GM19035 (cell line): ENCODE measurements at regions not wholly inside any gene's neighbourhood (a gene's known extent, or its start where the extent isn't known, plus 50 kb on each side); places are given as distances from the start of the nearest gene placed in this dataset.
"Not testable (repeated sequence)": the region's sequence is repeated elsewhere in the genome, so short reads cannot be mapped to it uniquely, and the experiment has no call there.

Experiments used
- ATAC-seq: cut with Tn5 transposase; IDR thresholded peaks from one replicate; pipeline ENCODE4 v1.9.1; 2021; ENCODE audit not compliant: unreplicated experiment

DNA sequence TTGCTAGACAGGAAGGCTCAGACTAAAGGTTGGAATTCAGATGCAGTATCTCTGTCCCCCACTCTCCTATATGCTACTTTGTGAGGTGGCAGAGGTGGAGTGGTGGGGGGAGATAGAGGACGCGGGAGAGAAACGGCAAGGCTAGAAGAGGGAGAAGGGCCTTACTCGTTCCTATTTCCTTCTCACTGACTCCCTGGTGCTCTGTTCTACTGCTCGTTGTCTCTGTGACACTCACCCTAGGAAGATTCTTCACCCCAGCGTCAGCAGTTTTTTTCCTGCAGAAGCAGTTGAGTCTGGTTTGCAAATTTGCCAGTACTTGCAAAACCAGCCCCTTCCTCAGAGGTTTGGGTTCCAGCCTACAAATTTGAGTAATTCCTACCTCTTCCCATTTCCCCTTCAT is 801.1 kb upstream of the SLC35B3 start:
- no peak for ATAC-seq

DNA sequence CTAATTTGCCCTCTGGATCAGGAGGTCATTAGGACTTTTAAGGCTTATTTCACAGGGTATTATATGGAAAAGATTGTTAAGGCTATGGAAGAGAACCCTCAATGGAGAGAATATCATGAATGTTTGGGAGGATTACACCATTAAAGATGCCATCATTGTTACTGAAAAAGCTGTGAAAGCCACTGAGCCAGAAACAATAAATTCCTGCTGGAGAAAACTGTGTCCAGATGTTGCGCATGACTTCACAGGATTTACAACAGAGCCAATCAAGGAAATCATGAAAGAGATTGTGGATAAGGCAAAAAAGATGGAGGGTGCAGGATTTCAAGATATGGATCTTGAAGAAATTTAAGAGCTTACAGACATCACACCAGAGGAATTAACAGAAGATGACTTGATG is 798.3 kb upstream of the SLC35B3 start:
- no peak for ATAC-seq

DNA sequence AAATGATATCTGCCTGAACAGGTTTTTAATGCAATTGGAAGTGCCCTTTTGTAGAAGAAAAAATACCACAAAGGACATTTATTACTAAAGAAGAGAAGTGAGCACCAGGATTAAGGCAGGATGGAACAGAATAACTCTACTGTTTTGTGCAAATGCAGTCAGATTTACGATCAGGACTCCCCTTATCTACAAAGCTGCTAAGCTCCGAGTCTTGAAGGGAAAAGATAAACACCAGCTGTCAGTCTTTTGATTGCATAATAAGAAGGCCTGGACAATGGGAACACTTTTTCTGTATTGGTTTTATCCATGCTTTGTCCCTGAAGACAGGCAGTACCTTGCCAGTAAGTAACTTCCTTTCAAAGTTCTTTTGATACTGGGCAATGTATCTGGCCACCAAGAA is 797.9 kb upstream of the SLC35B3 start:
- no peak for ATAC-seq

DNA sequence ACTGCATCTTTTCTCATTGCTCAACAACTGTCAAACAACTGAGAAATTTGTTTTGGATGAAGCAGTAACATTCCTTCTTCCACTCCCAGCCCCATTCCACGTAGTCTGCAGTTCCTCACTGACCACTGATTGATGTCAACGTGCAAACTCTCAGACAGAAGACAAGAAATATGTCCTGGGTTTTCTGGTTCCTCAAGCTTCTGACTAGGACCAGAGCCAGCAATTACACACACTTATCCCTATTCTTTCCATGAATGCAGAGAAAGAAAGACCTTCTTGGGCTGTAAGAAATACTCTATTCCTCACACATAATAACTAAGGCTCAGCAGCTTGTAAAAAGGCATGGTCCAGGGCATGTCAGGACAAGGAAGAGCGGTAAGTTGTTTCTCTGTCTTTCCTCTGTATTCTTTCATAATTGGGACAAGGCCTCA is 790.1 kb upstream of the SLC35B3 start:
- ATAC-seq, result no peak

DNA sequence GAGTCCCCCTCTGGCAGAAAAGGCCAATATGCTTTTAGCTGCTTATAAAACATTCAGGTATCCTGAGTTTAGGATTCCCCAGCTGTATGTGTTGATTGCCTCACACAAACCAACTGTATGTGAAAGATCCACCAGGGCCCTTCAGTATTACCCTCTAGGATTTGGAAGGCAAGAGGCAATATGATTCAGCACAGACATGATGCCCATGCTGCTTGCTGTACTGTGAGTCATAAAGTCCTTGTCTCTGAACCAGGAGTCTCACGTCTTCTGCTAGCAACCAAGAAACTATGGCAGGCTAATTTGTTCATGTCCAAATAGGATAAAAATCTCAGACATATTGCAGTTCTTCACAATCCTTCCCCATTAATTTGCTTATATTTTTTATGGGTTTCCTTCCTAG is 789.2 kb upstream of the SLC35B3 start:
- ATAC-seq, result no peak

DNA sequence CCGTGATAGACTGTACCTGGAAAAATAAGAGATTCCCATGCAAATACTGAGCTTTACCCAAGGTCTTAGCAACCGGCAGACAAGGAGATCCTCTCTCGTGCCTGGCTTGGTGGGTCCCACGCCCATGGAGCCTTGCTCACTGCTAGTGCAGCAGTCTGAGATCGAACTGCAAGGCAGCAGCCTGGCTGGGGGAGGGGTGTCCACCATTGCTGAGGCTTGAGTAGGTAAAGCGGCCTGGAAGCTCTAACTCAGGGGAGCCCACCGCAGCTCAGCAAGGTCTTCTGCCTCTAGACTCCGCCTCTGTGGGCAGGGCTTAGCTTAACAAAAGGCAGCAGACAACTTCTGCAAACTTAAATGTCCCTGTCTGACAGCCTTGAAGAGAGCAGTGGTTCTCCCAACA is 778.4 kb upstream of the SLC35B3 start:
- not testable (repeated sequence) for ATAC-seq

DNA sequence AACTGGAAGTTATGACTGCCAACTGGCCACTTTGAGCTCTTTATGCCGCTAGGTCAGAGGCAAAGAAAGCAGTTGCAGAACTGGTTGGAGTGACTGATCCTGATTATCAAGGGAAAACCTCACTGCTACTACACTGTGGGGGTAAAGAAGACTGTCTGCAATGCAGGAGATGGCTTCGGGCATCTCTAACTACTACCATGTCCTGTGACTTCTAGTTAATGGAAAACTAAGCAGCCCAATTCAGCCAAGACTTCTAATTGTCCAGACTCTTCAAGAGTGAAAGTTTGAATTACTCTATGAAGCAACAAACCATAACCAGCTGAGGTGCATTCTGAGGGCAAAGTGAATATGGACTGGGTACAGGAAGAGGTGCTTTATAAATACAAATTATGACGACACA is 773.6 kb upstream of the SLC35B3 start:
- no peak for ATAC-seq

DNA sequence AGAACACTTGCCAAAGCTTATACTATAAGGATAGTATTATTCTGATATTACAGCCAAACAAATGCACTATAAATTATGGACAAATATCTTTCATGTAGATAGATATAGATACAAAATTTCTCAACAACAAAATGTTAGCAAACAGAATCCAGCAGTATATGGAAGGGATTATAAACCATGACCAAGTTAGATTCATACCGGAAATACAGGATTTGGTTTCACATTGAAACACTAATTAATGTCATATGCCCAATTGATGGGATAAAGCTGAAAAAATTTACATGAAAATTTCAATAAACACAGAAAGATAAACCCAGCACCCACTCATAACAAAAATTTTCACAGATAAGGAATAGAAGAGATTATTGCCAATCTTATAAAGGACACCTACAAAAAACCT is 770.3 kb upstream of the SLC35B3 start:
- no peak for ATAC-seq

DNA sequence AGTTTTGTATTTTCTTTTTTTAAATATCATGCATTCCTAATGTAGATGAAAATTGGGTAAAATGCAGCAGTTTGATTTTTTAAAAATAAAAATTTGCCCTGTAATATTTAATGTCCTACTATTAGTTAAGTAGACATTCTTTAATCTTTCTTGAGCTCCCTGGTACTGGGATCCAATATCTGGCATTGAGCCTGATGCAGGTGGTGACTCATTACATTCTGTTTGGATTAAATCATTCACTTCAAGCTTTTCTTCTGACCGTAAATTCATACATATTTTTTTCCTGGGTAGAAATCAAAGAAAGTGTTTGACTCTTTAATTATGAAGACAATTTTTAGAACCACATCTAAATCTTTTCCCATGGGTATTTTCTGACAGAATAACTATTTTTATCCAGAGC is 768.8 kb upstream of the SLC35B3 start:
- ATAC-seq, result no peak

DNA sequence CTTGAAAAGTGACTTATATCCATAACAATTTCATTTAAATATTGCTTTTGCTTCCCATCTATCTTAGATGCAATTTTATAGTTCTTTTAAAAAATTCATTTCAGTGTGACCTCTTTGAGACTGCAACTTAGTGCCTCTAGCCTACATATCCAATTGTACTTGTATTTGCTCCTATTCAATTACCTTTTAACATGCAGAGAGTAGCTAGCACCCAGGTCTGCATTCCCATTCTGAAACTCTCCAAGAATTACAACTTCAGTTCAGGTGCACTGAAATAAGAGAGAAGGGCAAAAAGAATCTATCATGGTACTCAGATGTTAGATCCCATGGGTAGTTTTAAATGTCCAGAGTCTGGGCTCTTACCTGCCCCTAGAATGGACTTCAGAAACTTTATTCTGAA is 765.4 kb upstream of the SLC35B3 start:
- no peak for ATAC-seq

DNA sequence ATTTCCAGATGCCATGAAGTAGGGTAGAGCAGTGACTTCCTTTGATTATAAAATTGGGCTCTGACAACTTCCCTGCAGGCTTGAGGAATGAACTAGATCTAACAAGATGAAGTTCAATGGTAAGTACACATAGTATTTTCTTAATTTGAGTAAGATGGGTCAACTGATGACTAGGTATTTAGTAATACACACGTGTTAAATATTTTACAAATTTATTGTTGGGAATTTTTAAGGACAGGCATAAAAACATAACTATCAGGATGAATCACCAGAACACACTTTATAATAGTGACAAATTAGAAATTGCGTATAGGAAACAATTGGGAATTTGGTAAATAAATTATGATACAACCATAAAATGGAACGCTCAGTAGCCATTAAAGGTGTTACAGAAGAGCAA is 762.4 kb upstream of the SLC35B3 start:
- ATAC-seq, result no peak

DNA sequence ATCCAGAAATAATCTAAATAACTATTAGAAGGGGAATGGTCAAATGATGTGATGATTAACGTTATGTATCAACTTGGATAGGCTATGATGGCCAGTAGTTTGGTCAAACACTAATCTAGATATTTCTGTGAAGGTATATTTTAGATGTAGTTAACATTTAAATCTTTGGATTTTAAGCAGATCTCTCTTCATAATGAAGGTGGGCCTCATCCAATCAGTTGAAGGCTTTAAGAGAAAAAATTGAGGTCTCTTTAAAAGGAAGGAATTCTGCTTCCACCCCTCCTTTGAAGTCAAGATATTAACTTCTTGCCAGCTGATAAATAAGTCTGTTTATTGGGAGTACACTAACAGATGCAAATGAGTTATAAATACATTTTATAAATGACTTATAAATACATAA is 760.0 kb upstream of the SLC35B3 start:
- ATAC-seq, result no peak

DNA sequence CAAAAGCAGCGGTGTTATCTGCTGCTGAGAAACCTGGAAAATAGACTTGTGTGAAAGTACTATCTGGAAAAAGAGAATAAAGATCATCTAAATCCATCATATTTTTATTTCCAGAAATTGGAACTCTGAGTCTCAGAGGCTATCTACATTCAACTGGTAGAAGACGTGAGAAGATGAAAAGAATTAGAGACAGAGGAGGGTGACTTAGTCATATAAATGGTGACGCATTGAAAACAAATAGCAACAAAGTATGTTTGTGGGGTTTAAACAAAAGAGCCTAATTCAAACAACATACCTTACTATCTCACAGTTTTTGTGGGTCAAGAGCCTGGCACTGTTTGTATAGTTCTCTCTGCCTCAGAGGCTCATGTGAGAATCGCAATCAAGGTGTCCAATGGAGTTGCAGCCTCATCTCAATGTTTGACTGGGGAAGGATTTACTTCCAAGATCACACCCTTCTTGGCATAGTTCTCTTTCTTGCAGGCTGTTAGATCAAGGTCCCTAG is 757.1 kb upstream of the SLC35B3 start:
- no peak for ATAC-seq

DNA sequence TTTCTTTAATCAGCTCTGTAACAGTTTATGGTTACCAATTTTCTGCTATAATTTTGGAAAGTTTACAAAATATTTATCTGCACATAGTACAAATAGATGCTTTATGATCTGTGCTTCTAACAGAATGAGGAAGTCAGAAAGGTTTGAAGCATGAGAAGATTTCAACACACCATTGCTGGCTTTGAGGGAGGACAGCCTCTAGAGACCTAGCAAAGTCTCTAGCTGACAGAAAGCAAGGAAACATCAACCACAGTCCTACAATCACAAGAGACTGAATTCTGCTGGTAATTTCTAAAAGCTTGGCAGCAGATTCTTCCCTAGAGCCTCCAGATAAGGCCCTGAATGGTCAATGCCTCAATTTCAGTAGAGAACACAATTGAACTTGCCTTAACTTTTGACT is 750.8 kb upstream of the SLC35B3 start:
- ATAC-seq, result no peak

DNA sequence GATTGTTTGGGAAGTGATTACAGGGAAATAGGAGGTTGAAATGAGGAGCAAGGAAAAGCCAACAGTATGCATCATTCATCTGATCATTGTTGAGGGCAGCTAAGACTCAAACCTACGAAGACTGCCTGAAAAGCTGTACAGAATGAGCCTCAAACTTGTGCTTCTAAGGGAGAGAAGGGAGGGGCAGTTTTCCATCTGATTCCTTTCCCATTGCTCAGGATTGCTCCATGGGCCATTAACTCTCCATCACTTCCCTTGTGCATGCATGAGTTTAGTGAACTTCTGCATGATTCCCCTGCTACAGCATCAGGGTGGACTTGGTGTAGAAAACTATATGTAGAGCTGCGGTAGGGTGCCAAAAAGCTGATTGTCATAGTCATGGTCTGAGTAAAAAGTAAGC is 742.7 kb upstream of the SLC35B3 start:
- no peak for ATAC-seq

DNA sequence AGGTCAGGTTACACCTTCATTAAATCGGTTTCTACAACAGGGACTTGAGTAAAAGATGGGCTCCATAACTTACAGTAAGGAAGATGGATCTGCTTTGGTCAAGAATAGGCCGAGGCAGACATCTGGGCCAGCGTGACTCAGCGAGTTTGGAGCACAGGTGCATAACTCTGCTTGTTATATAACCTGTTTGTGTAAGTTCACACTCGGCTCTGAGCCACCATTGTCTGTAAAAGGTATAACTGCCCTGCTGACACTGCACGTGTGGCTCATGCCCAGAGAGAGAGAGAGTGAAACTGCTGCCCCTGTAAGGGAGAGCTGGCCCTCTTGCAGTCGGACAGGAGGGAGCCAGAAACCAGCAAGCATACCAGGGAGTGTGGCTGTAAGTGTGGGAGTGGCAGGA is 737.9 kb upstream of the SLC35B3 start:
- no peak for ATAC-seq

DNA sequence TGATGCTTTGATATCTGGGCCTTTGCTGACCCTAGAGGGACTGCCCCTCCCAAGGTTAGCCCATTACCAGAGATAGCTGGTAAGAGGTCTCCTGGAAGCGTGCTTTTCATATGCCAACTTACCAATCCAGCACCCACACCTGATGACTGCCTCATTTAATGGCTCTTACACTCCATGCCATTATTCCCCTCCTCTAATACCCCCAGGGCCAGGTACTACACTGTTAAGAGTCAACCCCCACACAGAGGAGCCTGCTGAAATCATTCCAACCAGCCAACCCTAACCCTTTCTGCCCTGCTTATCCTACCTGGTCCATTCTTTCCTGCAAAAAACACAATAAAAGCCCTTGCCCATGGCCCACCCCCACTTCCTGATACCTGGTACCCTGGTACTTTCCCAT is 736.8 kb upstream of the SLC35B3 start:
- no peak for ATAC-seq

DNA sequence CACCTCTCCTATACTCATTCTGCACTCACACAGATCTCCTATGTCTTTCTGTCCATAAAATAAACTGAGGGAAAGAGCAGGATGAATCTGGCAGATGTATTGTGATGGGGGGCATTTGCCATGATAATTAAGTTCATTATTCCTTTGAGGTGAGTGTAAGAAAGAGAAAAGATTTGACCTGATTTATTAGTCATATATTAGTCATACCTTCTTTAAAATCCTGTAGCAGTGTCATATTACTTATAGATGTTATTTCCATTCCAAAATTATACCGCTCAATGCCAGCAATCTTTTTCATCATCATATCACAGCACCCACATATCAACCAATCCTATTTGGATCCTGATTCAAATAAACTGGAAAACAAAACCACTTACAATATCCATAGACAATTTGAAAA is 733.3 kb upstream of the SLC35B3 start:
- ATAC-seq, result no peak

DNA sequence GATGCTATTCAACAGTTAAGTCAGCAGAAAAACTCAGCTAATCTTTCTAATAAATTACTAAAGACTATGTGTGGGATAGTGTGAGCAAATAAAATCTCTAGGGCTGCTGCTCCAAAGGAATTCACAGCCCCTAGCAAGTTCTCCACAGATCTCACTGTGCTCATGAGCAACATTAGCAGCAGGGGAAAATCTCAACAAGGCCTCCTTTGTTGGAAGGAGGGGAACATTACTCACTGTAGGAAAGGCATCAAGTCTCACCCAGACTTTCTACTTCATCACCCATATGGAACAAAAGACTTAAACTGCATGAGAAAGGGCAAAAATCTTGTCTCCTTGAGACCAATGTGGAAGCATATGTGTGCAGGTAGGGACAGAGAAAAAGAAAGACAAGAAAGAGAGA is 726.4 kb upstream of the SLC35B3 start:
- no peak for ATAC-seq

DNA sequence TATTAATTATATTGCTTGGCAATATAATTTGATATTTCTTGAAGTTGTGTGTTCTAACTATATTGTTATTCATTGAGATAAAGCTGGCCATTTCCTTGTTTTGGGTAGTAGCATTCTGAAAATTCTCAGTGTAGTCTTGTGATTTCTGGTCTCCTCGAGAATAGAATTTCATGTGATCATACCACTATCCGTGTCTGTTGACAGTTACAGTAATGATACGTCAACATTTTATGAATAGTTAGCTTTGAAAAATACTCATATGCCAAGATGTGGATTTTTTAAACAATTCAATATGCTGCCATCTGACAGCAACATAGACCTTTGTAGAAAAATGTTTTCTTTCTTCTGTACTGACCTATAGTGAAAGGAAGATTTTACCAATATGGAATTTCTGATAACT is 723.7 kb upstream of the SLC35B3 start:
- ATAC-seq, result no peak

DNA sequence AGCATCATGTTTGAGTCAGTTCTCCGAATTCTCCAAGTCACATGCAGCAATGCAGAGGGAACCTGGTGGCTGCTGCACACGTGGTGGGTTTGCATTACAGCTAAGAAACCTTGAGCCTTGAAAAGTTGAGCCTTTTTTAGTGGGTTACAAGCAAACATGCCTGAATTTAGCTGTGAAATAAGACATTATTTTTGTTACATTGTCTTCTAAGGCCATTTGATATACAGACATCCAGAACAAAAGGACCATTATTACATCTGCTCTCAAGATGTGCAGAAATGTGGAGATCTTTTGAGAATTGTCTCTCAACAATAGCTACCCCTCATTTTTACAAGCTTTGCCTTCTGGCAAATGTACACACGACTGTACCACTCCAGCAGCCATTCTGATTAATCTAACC is 720.5 kb upstream of the SLC35B3 start:
- no peak for ATAC-seq

DNA sequence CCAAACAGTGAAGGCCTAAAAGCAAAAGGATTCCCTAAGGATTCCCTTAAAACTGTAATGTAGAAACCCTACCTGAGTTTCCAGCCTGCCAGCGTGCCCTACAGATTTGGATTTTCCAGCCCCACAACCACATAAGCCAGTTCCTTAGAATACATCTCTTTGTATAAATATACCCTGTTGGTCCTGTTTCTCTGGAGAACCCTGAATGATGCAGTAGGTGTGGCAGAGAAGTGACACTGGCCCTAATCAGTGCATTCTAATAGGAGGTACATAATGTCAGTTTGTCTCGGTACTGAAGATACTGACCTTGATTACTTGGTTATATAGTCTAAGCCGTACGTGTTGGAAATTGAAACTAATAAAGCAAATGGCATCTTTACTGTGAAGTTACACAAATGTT is 707.8 kb upstream of the SLC35B3 start:
- no peak for ATAC-seq

DNA sequence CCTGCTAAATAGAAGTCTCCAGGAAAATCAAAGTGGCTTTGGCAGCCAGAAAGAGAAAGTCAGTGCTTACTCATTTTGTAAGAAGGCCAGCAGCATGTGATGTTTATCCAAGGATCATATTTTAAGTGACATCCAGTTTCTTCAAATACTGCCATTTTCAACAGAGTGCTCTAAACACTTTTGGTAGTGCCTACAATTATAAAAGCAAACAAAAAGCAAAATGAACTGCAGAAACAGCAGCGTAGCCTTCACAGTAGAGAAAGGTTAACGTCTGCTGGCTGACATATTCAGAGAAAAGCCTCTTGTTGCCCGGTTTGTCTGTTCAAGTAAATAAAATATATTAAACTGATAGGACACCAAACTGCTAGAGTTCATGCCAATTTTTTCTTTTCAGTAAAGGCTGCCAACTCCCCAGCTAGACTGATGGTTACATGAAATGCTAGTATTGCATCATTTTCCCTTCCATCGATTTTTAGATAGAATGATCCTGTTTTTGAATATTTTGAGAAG is 705.7 kb upstream of the SLC35B3 start:
- no peak for ATAC-seq

DNA sequence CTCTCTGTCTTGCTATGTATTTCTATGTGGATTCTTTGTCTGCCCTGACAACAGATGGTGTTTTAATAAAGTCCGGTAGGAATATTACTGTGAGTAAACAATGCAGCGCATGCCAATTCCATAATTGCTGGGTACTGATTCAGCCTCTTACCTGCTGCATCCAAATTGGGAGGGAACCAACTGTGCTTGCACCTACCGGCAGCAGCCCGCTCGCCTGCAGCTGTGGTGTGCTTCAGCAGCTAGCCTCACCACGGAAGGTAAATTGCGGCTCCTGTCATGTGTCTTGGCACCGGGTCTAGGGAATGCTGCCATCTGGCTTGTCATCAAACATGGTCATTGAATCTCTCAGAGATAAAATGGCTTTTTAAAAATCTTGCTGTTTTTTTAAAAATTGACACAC is 704.8 kb upstream of the SLC35B3 start:
- ATAC-seq, result no peak
